ENCODE measurements at regions not wholly inside any gene's neighbourhood (a gene's known extent, or its start where the extent isn't known, plus 50 kb on each side); places are given as distances from the start of the nearest gene placed in this dataset.
A peak's percentile ranks its signal among the peaks of the same experiment; 100 is the strongest.

- Histone ChIP-seq H3K27me3 (replicated peaks; ENCODE audit: control insufficient read depth, insufficient read depth, low read length) (no peaks in the 10 kb centered on the region), H3K4me1 (peaks cover 40% of the 10 kb centered on the region), H3K36me3 (ENCODE audit: control insufficient read depth, insufficient read depth, low read length) (no peaks in the 10 kb centered on the region), H3K4me3 (ENCODE audit: low read depth, low read length) (no peak overlapping the region), H3K9me3 (no peaks in the 10 kb centered on the region)
- DNase-seq: no peak
- ChIA-PET CTCF (no interaction called here), POLR2A (no interaction called here)
- Mint-ChIP-seq H3K4me1 (ENCODE audit: low read depth, unreplicated experiment) (peaks cover 44% of the 10 kb centered on the region), H3K4me3 (ENCODE audit: unreplicated experiment) (no peak overlapping the region), H3K9me3 (ENCODE audit: unreplicated experiment) (peaks cover 22% of the 10 kb centered on the region), H3K27ac (ENCODE audit: unreplicated experiment) (no peak overlapping the region), H3K36me3 (ENCODE audit: insufficient read depth, unreplicated experiment) (peaks cover 7% of the 10 kb centered on the region), H3K27me3 (ENCODE audit: insufficient read depth, unreplicated experiment) (no peaks in the 10 kb centered on the region)
- intact Hi-C loops (cut with micrococcal nuclease; ENCODE audit: unreplicated experiment): no loop called here
- TF ChIP-seq CTCF (IDR thresholded peaks at IDR 0.05; ENCODE audit: insufficient read depth in 1 of 2, low read depth in 1 of 2, low read length in 1 of 2, severe bottlenecking in 1 of 2, unreplicated experiment in 1 of 2): no peak
- no TSS peak for BruUV-seq (replicated peaks)
Observed at GRCh38 chr4:11616856-11617255, 188.2 kb upstream of the HS3ST1 start.

DNA sequence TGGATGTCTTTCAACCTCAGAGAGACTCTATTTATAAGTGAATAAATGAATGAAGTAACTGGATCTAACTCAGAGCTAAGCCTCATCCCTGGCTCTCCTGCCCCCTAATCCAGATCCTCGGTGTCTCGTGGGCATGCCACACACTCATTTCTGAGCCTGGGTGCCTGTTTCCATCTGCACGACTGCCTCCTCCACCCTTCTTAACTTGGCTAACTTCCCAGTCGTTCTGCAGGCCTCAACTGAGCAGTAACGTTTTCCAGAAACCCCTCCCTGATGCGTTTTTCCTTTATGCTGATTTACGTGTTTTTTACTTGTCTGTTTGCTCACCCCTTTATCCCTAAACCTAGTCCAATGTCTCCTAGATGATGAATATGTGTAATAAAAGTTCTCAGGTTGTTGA lies 186.9 kb upstream of the HS3ST1 start:
- Mint-ChIP-seq H3K27ac (ENCODE audit: unreplicated experiment) (no peak overlapping the region), H3K4me3 (ENCODE audit: unreplicated experiment) (no peak overlapping the region), H3K4me1 (ENCODE audit: low read depth, unreplicated experiment) (peaks cover 43% of the 10 kb centered on the region), H3K9me3 (ENCODE audit: unreplicated experiment) (peaks cover 16% of the 10 kb centered on the region), H3K27me3 (ENCODE audit: insufficient read depth, unreplicated experiment) (no peaks in the 10 kb centered on the region), H3K36me3 (ENCODE audit: insufficient read depth, unreplicated experiment) (peaks cover 7% of the 10 kb centered on the region)
- intact Hi-C loops (cut with micrococcal nuclease; ENCODE audit: unreplicated experiment): loop anchor here (2.0 kb wide), 1 partner anchor 13 kb away; no protein-coding TSS in a partner anchor
- Histone ChIP-seq H3K4me1 (peaks cover 40% of the 10 kb centered on the region), H3K4me3 (ENCODE audit: low read depth, low read length) (no peak overlapping the region), H3K36me3 (ENCODE audit: control insufficient read depth, insufficient read depth, low read length) (no peaks in the 10 kb centered on the region), H3K9me3 (no peaks in the 10 kb centered on the region), H3K27me3 (replicated peaks; ENCODE audit: control insufficient read depth, insufficient read depth, low read length) (no peaks in the 10 kb centered on the region)
- no TSS peak for BruUV-seq (replicated peaks)
- DNase-seq: no peak
- ChIA-PET CTCF (no interaction called here), POLR2A (no interaction called here)
- TF ChIP-seq CTCF (IDR thresholded peaks at IDR 0.05; ENCODE audit: insufficient read depth in 1 of 2, low read depth in 1 of 2, low read length in 1 of 2, severe bottlenecking in 1 of 2, unreplicated experiment in 1 of 2): no peak

GRCh38 chr4:11614426-11614825 lies 185.7 kb upstream of the HS3ST1 start:
- ChIA-PET CTCF (no interaction called here), POLR2A (no interaction called here)
- Histone ChIP-seq H3K27me3 (replicated peaks; ENCODE audit: control insufficient read depth, insufficient read depth, low read length) (no peaks in the 10 kb centered on the region), H3K4me1 (peaks cover 34% of the 10 kb centered on the region), H3K36me3 (ENCODE audit: control insufficient read depth, insufficient read depth, low read length) (no peaks in the 10 kb centered on the region), H3K4me3 (ENCODE audit: low read depth, low read length) (no peak overlapping the region), H3K9me3 (no peaks in the 10 kb centered on the region)
- H3K4me3 Mint-ChIP-seq (ENCODE audit: unreplicated experiment): peak overlapping the region; percentile 35
- H3K9me3 Mint-ChIP-seq (ENCODE audit: unreplicated experiment): peaks cover 5% of the 10 kb centered on the region
- intact Hi-C loops (cut with micrococcal nuclease; ENCODE audit: unreplicated experiment): loop anchor here (2.0 kb wide), 1 partner anchor 14 kb away; no protein-coding TSS in a partner anchor
- H3K36me3 Mint-ChIP-seq (ENCODE audit: insufficient read depth, unreplicated experiment): peaks cover 13% of the 10 kb centered on the region
- no TSS peak for BruUV-seq (replicated peaks)
- peaks cover 32% of the 10 kb centered on the region for H3K4me1 Mint-ChIP-seq (ENCODE audit: low read depth, unreplicated experiment)
- H3K27me3 Mint-ChIP-seq (ENCODE audit: insufficient read depth, unreplicated experiment): no peaks in the 10 kb centered on the region
- H3K27ac Mint-ChIP-seq (ENCODE audit: unreplicated experiment): peak overlapping the region; percentile 25
- no peak for TF ChIP-seq CTCF (IDR thresholded peaks at IDR 0.05; ENCODE audit: insufficient read depth in 1 of 2, low read depth in 1 of 2, low read length in 1 of 2, severe bottlenecking in 1 of 2, unreplicated experiment in 1 of 2)
- peak; percentile 62 to 65 for DNase-seq

Measured in Caco-2 (cell line).